IMR-90 (cell line): ENCODE measurements at regions not wholly inside any gene's neighbourhood (a gene's known extent, or its start where the extent isn't known, plus 50 kb on each side); places are given as distances from the start of the nearest gene placed in this dataset.

ENCODE experiments used
- ATAC-seq: fragments of 200-7000 bp; cut with Tn5 transposase; 2 replicates; pipeline ENCODE4 v1.9.1; 2020; ENCODE audit warnings: low read depth, mild to moderate bottlenecking, moderate library complexity
- BruUV-seq: library from RNA; stranded (reverse); fragments of 400-500 nt; replicated peaks from 2 replicates; lab custom pipeline; 2021; lab: Mats Ljungman, UMichigan
- CTCF ChIA-PET: fragments of 300-600 bp; formaldehyde crosslinking; extraction: SDS; loops from one replicate; lab custom pipeline; 2021; ENCODE audit warnings: antibody characterized with exemption; lab: Yijun Ruan, JAX
- POLR2A ChIA-PET: fragments of 300-600 bp; sonication (Branson Sonifier 250); formaldehyde crosslinking; loops from one replicate; lab custom pipeline; 2022; ENCODE audit warnings: antibody characterized with exemption; ENCODE audit not compliant: unreplicated experiment; lab: Charles Lee
- DNase-seq: peaks from one replicate; pipeline ENCODE4 v3.0.0; 2013
- H2AFZ ChIP-seq: replicated peaks from 2 replicates; pipeline ENCODE3; 2013; ENCODE audit warnings: low read length, mild to moderate bottlenecking; ENCODE audit not compliant: poor library complexity
- H2AK5ac ChIP-seq: 2 replicates; pipeline ENCODE4 v1.6.1; 2013; ENCODE audit warnings: low read depth, low read length, inconsistent platforms
- H2AK9ac ChIP-seq: replicated peaks from 2 replicates; pipeline ENCODE3; 2013; ENCODE audit warnings: mild to moderate bottlenecking, low read depth, low read length, moderate library complexity; ENCODE audit not compliant: poor library complexity
- H2BK120ac ChIP-seq: 2 replicates; pipeline ENCODE4 v1.6.1; 2013; ENCODE audit warnings: low read depth, low read length, inconsistent platforms
- H2BK15ac ChIP-seq: 3 replicates; pipeline ENCODE4 v1.6.1; 2013; ENCODE audit warnings: low read depth, low read length, inconsistent platforms
- H2BK20ac ChIP-seq: 2 replicates; pipeline ENCODE4 v1.6.1; 2013; ENCODE audit warnings: low read depth, mild to moderate bottlenecking, inconsistent platforms, low read length, moderate library complexity
- H2BK5ac ChIP-seq: 2 replicates; pipeline ENCODE4 v1.6.1; 2013; ENCODE audit warnings: mild to moderate bottlenecking, low read depth, low read length, inconsistent platforms; ENCODE audit not compliant: poor library complexity, severe bottlenecking
- H3K14ac ChIP-seq: replicated peaks from 2 replicates; pipeline ENCODE4 v1.6.1; 2013; ENCODE audit warnings: low read depth, low read length, inconsistent platforms
- H3K18ac ChIP-seq: 2 replicates; pipeline ENCODE4 v1.6.1; 2013; ENCODE audit warnings: low read depth, low read length, control low read depth
- H3K23ac ChIP-seq: 2 replicates; pipeline ENCODE4 v1.6.1; 2013; ENCODE audit warnings: low read depth, low read length, inconsistent platforms
- H3K27ac ChIP-seq: 2 replicates; pipeline ENCODE4 v1.5.1; 2013; ENCODE audit warnings: mild to moderate bottlenecking, control low read depth, low read length; ENCODE audit not compliant: insufficient read depth
- H3K27me3 ChIP-seq: 2 replicates; pipeline ENCODE4 v1.6.1; 2013; ENCODE audit warnings: low read length; ENCODE audit not compliant: control insufficient read depth, insufficient read depth
- H3K36me3 ChIP-seq: 2 replicates; pipeline ENCODE4 v1.6.1; 2013; ENCODE audit warnings: low read length, mixed read lengths; ENCODE audit not compliant: control insufficient read depth, insufficient read depth
- H3K4ac ChIP-seq: 2 replicates; pipeline ENCODE4 v1.6.1; 2013; ENCODE audit warnings: low read depth, low read length, inconsistent platforms
- H3K4me1 ChIP-seq: 2 replicates; pipeline ENCODE4 v1.6.1; 2013; ENCODE audit warnings: low read length, mixed read lengths; ENCODE audit not compliant: control insufficient read depth, insufficient read depth
- H3K4me2 ChIP-seq: 2 replicates; pipeline ENCODE4 v1.6.1; 2013; ENCODE audit warnings: low read depth, mild to moderate bottlenecking, control low read depth, low read length, moderate library complexity
- H3K4me3 ChIP-seq: 2 replicates; pipeline ENCODE4 v1.5.1; 2013; ENCODE audit warnings: low read depth, mild to moderate bottlenecking, control low read depth, low read length, moderate library complexity; ENCODE audit not compliant: insufficient read depth
- H3K56ac ChIP-seq: 2 replicates; pipeline ENCODE4 v1.6.1; 2013; ENCODE audit warnings: low read length, inconsistent platforms; ENCODE audit not compliant: insufficient read depth; ENCODE audit errors: extremely low read depth
- H3K79me1 ChIP-seq, 2 experiments: 2 replicates each; pipeline ENCODE4 v1.6.1; 2013; ENCODE audit warnings: low read length in 2 of 2, inconsistent platforms in 1 of 2, low read depth in 1 of 2
- H3K9ac ChIP-seq: 2 replicates; pipeline ENCODE4 v1.6.1; 2013; ENCODE audit warnings: low read depth, low read length, control low read depth
- H3K9me1 ChIP-seq: 2 replicates; pipeline ENCODE4 v1.6.1; 2013; ENCODE audit warnings: low read length, inconsistent platforms; ENCODE audit not compliant: insufficient read depth
- H3K9me3 ChIP-seq: 2 replicates; pipeline ENCODE4 v1.6.1; 2013; ENCODE audit warnings: low read length; ENCODE audit not compliant: control insufficient read depth, insufficient read depth
- H4K20me1 ChIP-seq: 2 replicates; pipeline ENCODE4 v1.6.1; 2013; ENCODE audit warnings: low read length, inconsistent platforms; ENCODE audit not compliant: insufficient read depth
- H4K5ac ChIP-seq: 2 replicates; pipeline ENCODE4 v1.6.1; 2013; ENCODE audit warnings: mild to moderate bottlenecking, low read depth, low read length, control low read depth
- H4K8ac ChIP-seq, 2 experiments: 2 replicates each; pipeline ENCODE4 v1.6.1; 2013; ENCODE audit warnings: low read depth in 2 of 2, low read length in 2 of 2, control low read depth in 1 of 2, inconsistent platforms in 1 of 2
- H4K91ac ChIP-seq: 2 replicates; pipeline ENCODE4 v1.6.1; 2013; ENCODE audit warnings: low read depth, low read length, inconsistent platforms; ENCODE audit not compliant: insufficient read depth
- BHLHE40 ChIP-seq: fragments of 150-350 bp; IDR thresholded peaks from 2 replicates; pipeline ENCODE4 v1.6.1; 2016; ENCODE audit warnings: mild to moderate bottlenecking, low read depth, low read length
- CEBPB ChIP-seq: IDR thresholded peaks from 2 replicates; pipeline ENCODE4 v1.6.1; 2012; ENCODE audit warnings: low read depth, low read length, improper control_type of control experiment
- CHD1 ChIP-seq: IDR thresholded peaks from 2 replicates; pipeline ENCODE4 v1.6.1; 2012; ENCODE audit warnings: low read depth, low read length, improper control_type of control experiment
- CTCF ChIP-seq: conservative IDR thresholded peaks from 2 replicates; pipeline ENCODE4 v1.5.1; 2012; ENCODE audit warnings: mild to moderate bottlenecking, low read depth, low read length, improper control_type of control experiment
- ELK1 ChIP-seq: fragments of 150-350 bp; IDR thresholded peaks from 2 replicates; pipeline ENCODE4 v1.6.1; 2016; ENCODE audit warnings: low read depth, mild to moderate bottlenecking, low read length, moderate library complexity, borderline replicate concordance
- FOS ChIP-seq: fragments of 150-350 bp; IDR thresholded peaks from 2 replicates; pipeline ENCODE4 v1.6.1; 2016; ENCODE audit warnings: low read depth, low read length
- MAFK ChIP-seq: IDR thresholded peaks from 2 replicates; pipeline ENCODE4 v1.6.1; 2012; ENCODE audit warnings: low read depth, low read length, improper control_type of control experiment
- MAZ ChIP-seq: IDR thresholded peaks from 2 replicates; pipeline ENCODE4 v1.6.1; 2012; ENCODE audit warnings: low read depth, mild to moderate bottlenecking, low read length, improper control_type of control experiment, moderate library complexity, borderline replicate concordance
- MXI1 ChIP-seq: IDR thresholded peaks from 2 replicates; pipeline ENCODE4 v1.6.1; 2012; ENCODE audit warnings: low read depth, mild to moderate bottlenecking, low read length, moderate library complexity, borderline replicate concordance
- NFE2L2 ChIP-seq: fragments of 150-350 bp; IDR thresholded peaks from 2 replicates; pipeline ENCODE4 v1.6.1; 2016; ENCODE audit warnings: low read depth, mild to moderate bottlenecking, low read length
- POLR2A ChIP-seq: IDR thresholded peaks from 2 replicates; pipeline ENCODE4 v1.6.1; 2012; ENCODE audit warnings: mild to moderate bottlenecking, low read depth, low read length
- RAD21 ChIP-seq: IDR thresholded peaks from 2 replicates; pipeline ENCODE4 v1.6.1; 2012; ENCODE audit warnings: low read length, improper control_type of control experiment
- RCOR1 ChIP-seq: IDR thresholded peaks from 2 replicates; pipeline ENCODE4 v1.6.1; 2012; ENCODE audit warnings: mild to moderate bottlenecking, low read length, improper control_type of control experiment; ENCODE audit not compliant: insufficient replicate concordance
- RFX5 ChIP-seq: IDR thresholded peaks from 2 replicates; pipeline ENCODE4 v1.8.0; 2012; ENCODE audit warnings: low read depth, mild to moderate bottlenecking, low read length, moderate library complexity
- SMC3 ChIP-seq: fragments of 150-350 bp; IDR thresholded peaks from 2 replicates; pipeline ENCODE4 v1.6.1; 2016; ENCODE audit warnings: low read depth, mild to moderate bottlenecking, antibody characterized with exemption, low read length, moderate library complexity
- USF2 ChIP-seq: fragments of 150-350 bp; IDR thresholded peaks from 2 replicates; pipeline ENCODE4 v1.6.1; 2017; ENCODE audit warnings: mild to moderate bottlenecking, antibody characterized with exemption, low read length, low read depth
- WGBS, 2 experiments: methylation state at CpG; one replicate each; pipeline versions ENCODE4 v1.1.5 to v1.1.7; 2013; ENCODE audit warnings: missing lambda C conversion rate in 2 of 2; ENCODE audit not compliant: insufficient read length in 1 of 2; ENCODE audit errors: extremely low coverage in 2 of 2; 5-methylcytosine and 5-hydroxymethylcytosine counted together
- dilution Hi-C: fragments of 300-500 bp; cut with HindIII; formaldehyde crosslinking; loops from one replicate; pipeline ENCODE4 v1.14.3; 2018; ENCODE audit warnings: low sequenced_read_pairs; ENCODE audit not compliant: unreplicated experiment
- in situ Hi-C: fragments of 300-500 bp; cut with MboI; formaldehyde crosslinking; loops from 3 replicates; pipeline ENCODE4 v1.14.3; 2019; ENCODE audit warnings: low sequenced_read_pairs, inconsistent platforms, mixed read lengths
- intact Hi-C: fragments of 100-400 bp; cut with micrococcal nuclease; formaldehyde crosslinking; loops from 2 replicates; pipeline ENCODE4 v1.10.0; 2022

GRCh38 chr10:44028384-44029137, 356.3 kb downstream of the CXCL12 start:
- H3K4me1 ChIP-seq: no peaks in the 10 kb centered on the region
- in situ Hi-C loops (no loop called here), intact Hi-C loops (no loop called here), dilution Hi-C loops (no loop called here)
- no peaks in the 10 kb centered on the region for H4K20me1 ChIP-seq
- H3K36me3 ChIP-seq: no peaks in the 10 kb centered on the region
- H2BK20ac ChIP-seq: no peak overlapping the region
- no peak overlapping the region for H3K4me3 ChIP-seq
- no peaks in the 10 kb centered on the region for H3K79me1 ChIP-seq
- H4K8ac ChIP-seq: no peak overlapping the region
- no peak overlapping the region for H2BK5ac ChIP-seq
- no peak overlapping the region for H3K14ac ChIP-seq
- no peak for TF ChIP-seq MXI1
- no peak for TF ChIP-seq MAFK
- TF ChIP-seq RAD21: no peak
- no peak for TF ChIP-seq POLR2A
- TF ChIP-seq BHLHE40: no peak
- no peak for TF ChIP-seq CEBPB
- no peak for TF ChIP-seq RFX5
- TF ChIP-seq NFE2L2: no peak
- no peak for TF ChIP-seq SMC3
- no peak for TF ChIP-seq RCOR1
- TF ChIP-seq FOS: no peak
- no peak for TF ChIP-seq USF2
- TF ChIP-seq CHD1: no peak
- TF ChIP-seq CTCF: no peak
- no peak for TF ChIP-seq ELK1
- no peak for TF ChIP-seq MAZ
- no peak overlapping the region for H3K27ac ChIP-seq
- no peak overlapping the region for H3K4me2 ChIP-seq
- H3K27me3 ChIP-seq: peaks cover 9% of the 10 kb centered on the region
- no peak overlapping the region for H3K9ac ChIP-seq
- H2BK15ac ChIP-seq: no peak overlapping the region
- H3K4ac ChIP-seq: no peak overlapping the region
- BruUV-seq: no TSS peak
- 100% methylated on average over 4 of the region's 11 CpGs; no CpG with 5 or more reads in 1 of the 2 experiments for WGBS, 2 experiments
- H3K56ac ChIP-seq: no peak overlapping the region
- no peak overlapping the region for H2AK5ac ChIP-seq
- ChIA-PET CTCF (no interaction called here), POLR2A (no interaction called here)
- ATAC-seq (no peak), DNase-seq (no peak)
- no peak overlapping the region for H2AK9ac ChIP-seq
- no peak overlapping the region for H3K23ac ChIP-seq
- H2AFZ ChIP-seq: no peak overlapping the region
- H3K9me1 ChIP-seq: no peaks in the 10 kb centered on the region
- H4K91ac ChIP-seq: no peak overlapping the region
- no peak overlapping the region for H2BK120ac ChIP-seq
- H4K5ac ChIP-seq: no peak overlapping the region
- H3K9me3 ChIP-seq: peaks cover 5% of the 10 kb centered on the region
- no peak overlapping the region for H3K18ac ChIP-seq
